HCEC 1CT (cell line): ENCODE measurements at regions not wholly inside any gene's neighbourhood (a gene's known extent, or its start where the extent isn't known, plus 50 kb on each side); places are given as distances from the start of the nearest gene placed in this dataset.
"Not testable (repeated sequence)": the region's sequence is repeated elsewhere in the genome, so short reads cannot be mapped to it uniquely, and the experiment has no call there.

Experiments
- DNase-seq: peaks from one replicate; pipeline ENCODE4 v3.0.0-alpha.2; 2017

DNA sequence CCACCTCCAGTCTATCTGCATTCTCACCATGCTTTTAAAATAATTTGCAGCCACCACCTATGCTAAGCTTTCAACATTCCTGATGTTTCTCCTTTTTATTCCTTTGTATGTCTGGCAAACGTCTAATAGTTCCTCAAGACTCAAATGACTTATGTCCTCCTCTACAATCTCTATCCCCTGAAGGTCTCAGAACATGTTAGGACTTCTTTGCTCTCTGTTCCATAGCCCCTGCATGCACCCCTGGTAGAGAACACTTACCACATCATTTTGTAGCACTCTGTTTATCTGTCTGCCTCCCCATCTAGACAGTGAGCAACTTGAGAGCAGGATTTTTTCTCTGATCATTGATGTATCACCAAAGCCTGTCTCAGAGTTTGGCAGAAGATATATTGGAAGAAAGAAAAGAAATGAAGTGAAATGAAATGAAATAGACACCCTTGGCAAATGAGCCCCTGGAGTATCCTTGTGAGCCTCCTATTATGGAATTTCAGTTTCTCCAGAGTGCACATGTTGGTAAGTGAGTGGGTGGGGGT is 1231.2 kb upstream of the FLRT2 start:
- DNase-seq: no peak

GRCh38 chr14:84303140-84303539 is 1226.8 kb upstream of the FLRT2 start:
- no peak for DNase-seq

DNA sequence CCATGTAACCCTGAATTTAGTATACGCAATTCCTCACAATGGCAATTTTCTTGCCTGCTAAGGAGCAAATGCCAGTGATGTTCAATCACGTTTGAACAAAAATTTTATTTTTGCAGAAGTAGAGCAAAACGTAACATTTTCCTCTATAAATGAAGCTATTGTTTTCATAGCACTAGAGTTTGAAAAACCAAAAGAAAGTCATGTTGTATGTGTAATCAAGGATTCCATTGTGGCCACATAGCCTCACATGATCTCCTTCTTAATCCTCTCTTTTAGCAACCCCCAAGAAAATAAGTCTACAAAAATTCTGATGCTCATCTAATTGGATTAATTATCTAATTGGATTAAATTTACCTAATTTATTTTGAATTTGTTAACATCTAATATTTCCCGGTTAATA is 1217.4 kb upstream of the FLRT2 start:
- DNase-seq: no peak

GRCh38 chr14:84323450-84323849 is 1206.5 kb upstream of the FLRT2 start:
- no peak for DNase-seq

GRCh38 chr14:84323978-84324377 is 1206.0 kb upstream of the FLRT2 start:
- DNase-seq: no peak

DNA sequence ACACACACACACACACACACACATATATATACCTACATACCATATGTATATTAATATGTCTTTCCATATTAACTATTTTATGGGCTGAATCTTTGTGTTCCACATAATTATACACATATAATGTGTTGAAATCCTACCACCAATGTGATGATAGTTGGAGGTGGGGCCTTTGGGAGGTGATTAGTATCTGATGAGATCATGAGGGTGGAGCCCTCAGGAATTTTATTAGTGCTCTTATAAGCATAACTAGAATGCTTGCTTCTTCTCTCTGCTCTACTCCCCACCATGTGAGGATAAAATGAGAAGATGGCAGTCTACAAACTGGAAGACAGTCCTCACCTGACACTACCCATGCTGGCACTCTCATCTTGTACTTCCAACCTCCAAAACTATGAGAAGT is 1193.5 kb upstream of the FLRT2 start:
- DNase-seq: no peak

GRCh38 chr14:84340938-84341337 is 1189.0 kb upstream of the FLRT2 start:
- peak; percentile 3 for DNase-seq

DNA sequence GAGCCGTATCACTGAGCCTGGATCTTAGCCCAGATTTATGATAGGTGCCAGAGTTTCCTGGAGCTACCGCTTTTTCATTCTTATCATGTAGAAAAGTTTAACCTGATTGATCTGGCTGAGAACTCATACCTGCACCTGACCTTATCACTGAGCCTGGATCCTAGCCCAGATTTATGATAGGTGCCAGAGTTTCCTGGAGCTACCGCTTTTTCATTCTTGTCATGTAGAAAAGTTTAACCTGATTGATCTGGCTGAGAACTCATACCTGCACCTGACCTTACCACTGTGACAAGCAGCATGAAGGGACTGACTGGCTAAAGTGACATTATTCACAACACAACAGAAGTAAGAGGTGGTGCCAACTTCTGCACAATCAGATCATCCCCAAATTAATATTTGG is 1188.1 kb upstream of the FLRT2 start:
- DNase-seq: not testable (repeated sequence)

- peak; percentile 7 for DNase-seq
Observed at GRCh38 chr14:84343656-84344055, 1186.3 kb upstream of the FLRT2 start.

DNA sequence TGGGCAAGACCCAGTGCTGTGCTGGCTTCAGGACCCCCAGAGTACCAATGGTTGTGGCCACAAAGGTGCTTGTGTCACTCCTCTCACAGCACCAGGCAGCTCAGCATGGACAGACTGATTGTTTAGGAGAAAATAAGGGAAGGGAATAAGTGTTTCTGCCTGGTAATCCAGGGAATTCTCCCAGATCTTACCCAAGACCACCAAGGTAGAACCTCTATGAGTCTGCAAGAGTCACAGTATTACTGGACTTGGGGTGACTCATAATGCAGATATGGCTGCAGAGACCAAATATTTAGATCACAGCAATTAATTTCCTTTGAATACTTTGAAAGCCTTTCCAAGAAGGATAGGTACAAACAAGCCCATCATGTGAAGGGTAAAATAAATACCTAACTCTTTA is 1178.3 kb upstream of the FLRT2 start:
- DNase-seq: no peak

DNA sequence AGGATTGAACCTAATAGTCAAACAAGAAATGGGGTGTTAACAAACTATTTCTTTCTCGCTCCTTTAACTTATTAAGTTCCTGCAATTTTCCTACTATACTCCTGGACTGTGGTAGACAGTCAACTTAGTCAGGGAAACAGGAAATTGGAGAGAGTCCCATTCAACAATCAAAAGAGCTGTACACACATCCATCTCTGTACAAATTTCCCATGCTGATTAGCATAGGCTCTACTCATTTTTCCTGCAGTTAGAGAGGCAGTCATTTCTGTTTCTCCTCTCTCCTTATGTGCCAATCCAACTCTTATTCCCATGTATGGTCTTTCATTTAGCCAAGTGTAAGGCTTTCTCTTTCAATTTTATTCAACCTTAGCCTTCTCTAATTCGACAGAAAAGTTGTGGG is 1168.5 kb upstream of the FLRT2 start:
- no peak for DNase-seq

DNA sequence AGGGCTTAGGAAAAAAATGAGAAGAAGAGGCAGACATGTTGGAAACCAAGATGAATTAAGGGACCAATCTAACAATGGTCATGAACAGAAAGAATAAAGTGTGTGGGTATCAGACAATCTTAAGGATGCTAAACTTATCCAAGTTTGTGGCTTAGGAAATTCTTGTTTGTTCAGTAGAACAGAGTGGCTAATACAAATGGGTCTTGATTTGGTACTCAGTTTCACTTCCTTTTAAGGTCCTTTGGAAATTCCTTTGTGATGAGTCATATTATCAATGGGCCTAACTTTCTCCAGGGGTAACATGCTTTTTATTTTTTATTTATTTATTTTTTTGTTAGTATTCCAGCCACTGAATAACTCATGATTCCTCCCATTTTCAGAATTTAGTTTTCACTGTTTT is 1154.7 kb upstream of the FLRT2 start:
- DNase-seq: no peak

- no peak for DNase-seq
Observed at GRCh38 chr14:84390010-84390409, 1139.9 kb upstream of the FLRT2 start.

DNA sequence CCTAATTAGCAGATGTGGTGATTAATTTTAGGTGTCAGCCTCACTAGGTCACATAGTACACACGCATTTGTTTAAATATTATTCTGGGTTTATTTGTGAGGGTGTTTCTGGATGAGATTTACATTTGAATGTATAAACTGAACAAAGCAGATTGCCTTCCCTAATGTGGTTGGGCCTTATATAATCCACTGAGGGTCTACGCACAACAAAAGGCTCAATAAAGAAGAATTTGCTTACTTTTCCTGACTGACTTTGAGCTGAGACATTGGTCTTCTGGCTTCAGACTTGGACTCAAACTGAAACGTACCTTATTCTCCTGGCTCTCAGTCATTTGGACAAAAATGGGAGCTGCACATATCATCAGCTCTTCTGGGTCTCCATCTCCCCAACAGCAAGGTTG is 1132.3 kb upstream of the FLRT2 start:
- DNase-seq: no peak

- DNase-seq: no peak
Observed at GRCh38 chr14:84399296-84399910, 1130.5 kb upstream of the FLRT2 start.

DNA sequence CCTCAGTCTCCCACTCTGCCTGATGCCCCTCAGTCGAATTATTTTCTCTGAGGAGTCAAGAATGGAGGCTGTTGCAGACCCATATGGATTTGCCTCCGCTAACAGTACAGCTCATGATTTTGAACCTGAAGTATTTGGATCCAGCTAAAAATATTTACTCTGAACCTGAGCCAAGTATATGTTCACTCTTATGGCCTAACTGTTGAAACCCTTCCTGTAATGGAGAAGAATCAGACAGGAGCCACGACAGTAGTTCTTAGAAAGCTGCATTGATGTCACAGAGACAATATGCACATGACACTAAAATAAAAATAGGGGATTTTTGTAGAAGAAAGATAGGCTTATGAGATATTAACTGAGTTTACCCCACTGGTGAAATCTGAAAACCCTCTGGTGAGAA is 1128.3 kb upstream of the FLRT2 start:
- DNase-seq: no peak

GRCh38 chr14:84403585-84403984 is 1126.4 kb upstream of the FLRT2 start:
- no peak for DNase-seq

DNA sequence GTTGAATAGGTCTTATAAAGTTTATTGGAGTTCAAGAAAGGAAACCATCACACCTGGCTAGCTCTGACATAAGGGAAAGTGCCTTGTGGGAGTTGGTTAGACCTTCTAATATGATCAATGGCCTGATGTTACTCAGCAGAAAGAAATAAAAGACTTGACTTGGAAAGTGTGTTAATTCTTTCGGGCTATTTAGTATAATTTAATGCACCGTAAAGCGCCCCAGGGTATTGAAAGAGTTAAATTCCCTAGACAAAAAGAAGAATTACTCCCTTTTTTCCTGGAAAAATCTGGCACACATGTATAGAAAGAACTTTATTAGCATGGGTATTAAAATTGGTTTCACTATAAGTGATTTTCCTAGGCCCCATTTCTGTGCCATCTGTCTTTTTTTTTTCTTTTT is 1125.7 kb upstream of the FLRT2 start:
- DNase-seq: no peak

- peak; percentile 24 for DNase-seq
Observed at GRCh38 chr14:84409435-84409834, 1120.5 kb upstream of the FLRT2 start.

DNA sequence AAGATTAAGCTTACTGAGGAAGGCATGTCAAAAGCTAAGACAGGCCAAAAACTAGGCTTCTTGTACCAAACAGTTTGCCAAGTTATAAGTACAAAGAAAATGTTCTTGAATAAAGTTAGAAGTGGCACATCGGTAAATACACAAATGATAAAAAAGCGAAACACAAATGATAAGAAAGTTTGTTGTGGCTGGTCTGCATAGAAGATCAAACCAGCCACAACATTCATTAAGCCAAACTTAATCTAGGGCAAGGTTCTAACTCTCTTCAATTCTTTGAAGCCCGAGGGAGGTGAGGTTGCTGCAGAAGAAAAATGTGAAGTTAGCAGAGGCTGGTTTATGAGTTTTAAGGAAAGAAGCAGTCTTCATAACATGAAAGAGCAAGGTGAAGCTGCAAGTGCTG is 1119.6 kb upstream of the FLRT2 start:
- no peak for DNase-seq

- no peak for DNase-seq
Observed at GRCh38 chr14:84420221-84420620, 1109.7 kb upstream of the FLRT2 start.

DNA sequence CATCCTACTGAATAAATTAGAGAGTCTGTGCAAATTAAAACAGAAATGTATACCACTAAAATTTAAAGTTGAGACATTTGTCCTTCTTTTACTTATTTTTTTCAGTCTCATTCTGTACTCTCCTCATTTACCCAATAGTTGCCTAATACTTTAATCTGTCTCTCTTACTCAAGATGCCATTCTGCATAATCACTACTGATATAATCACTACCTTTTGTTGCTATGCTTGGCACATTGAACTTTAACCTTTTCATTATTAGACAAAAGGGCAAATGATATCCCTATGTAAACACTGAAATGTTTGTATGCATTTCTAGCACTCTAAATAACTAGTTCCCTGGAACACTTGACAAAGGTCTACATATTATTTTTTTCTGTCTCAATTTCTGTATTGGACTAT is 1108.3 kb upstream of the FLRT2 start:
- no peak for DNase-seq

- DNase-seq: no peak
Observed at GRCh38 chr14:84425968-84426367, 1104.0 kb upstream of the FLRT2 start.

DNA sequence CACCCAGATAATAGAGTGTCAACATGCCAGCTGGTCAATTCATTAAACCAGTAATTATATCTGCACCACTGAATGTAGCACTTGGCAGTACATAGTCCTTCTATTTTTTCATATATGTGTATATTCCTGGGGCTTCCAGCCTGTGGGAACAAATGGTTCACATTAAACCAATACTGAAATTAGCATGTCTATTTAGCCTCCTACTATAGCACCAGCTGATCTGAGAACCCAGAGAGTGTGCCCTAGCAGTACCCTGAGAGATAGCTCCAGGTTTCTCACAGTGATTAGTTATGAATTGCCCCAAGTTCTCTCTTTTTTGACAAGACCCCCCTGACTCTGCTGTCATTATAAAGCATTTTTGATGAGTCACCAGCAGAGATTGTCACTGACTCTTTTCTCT is 1097.3 kb upstream of the FLRT2 start:
- DNase-seq: no peak

DNA sequence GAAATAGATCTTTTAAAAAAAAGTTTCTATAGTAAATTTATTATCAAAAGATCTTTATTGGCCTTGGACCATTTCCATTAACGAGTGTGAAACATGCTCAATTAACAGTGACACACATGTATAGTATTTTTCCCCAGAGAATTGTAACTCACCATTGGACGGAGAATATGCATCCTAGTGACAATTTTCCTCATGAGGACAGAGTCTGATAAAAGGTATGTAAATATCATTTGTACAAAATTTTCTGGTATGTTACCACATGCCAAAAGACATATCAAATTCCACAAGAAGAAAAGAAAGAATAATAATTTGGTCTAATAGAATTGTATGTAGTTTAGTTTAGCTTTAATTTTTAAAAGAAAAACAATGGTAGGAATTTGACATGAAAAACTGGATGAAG is 1096.0 kb upstream of the FLRT2 start:
- DNase-seq: no peak
